Activated CD8-positive, alpha-beta memory T cell treated with anti-CD3 and anti-CD28 coated beads for 1 hour (primary cell): ENCODE measurements at regions not wholly inside any gene's neighbourhood (a gene's known extent, or its start where the extent isn't known, plus 50 kb on each side); places are given as distances from the start of the nearest gene placed in this dataset.

Experiments
- DNase-seq, 2 donors: peaks; one replicate each; pipeline ENCODE4 v3.0.0-alpha.2; 2020; ENCODE audit warnings: low read depth in 1 of 2; ENCODE audit errors: extremely low read depth in 1 of 2

DNA sequence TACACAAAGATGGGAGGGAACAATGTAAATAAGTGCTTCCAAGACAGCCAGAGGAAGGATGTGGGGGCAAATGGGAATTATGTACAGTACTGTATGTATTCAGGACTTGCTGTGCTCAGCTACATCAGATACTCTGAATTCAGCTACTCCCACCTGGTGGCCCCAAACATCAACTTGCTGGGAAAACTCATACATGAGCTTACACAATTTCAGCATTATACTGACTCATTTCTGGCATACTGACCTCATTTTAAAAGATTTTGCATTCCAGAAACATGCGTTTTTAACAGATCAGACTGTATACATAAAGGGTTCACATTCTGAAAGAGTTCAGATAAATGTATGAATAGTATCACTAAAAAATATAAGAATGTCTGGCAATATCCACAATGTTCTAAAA is 59.7 kb downstream of the GPX5 start:
- no peak for DNase-seq

DNA sequence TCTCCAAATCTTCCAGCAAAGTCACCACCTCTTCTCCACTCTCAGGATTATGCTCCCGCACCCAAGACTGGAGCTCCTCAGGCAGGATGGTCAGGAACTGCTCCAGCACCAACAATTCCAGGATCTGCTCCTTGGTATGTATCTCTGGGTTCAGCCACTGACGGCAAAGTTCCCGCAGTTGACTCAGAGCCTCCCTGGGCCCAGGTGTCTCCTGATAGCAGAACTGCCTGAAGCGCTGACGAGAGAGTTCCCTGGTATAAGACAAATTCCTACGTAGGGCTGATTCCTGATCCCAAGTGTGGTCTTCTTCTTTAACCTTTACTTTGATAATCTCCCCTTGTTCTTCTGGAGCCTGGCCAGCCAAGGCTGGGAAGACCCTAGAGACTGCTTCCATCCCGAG is 60.6 kb downstream of the GPX5 start:
- DNase-seq: no peak

- peak; percentile 3 to 18 for DNase-seq
Measured at GRCh38 chr6:28586962-28587745, 61.5 kb downstream of the GPX5 start.

GRCh38 chr6:28587746-28588075 is 62.0 kb downstream of the GPX5 start:
- DNase-seq: no peak

DNA sequence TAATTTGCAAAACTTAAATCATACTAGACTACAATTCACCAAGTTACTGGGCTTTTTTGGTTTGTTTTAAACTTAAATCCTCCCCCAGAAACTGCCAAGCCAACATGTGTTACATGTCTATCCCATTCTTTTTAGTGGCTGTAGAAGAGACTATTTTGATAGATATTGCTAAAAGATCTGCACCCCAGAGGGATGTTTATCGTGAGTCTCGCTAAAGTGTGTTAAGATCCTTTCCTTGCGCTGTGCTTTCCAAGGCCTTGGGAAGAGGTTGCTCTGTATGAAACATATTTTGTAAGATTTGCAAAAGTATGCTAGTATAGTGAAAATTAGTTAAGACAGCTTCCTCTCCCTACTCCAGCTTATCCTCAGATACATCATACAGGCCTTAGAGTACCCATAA is 63.0 kb downstream of the GPX5 start:
- DNase-seq: no peak

DNA sequence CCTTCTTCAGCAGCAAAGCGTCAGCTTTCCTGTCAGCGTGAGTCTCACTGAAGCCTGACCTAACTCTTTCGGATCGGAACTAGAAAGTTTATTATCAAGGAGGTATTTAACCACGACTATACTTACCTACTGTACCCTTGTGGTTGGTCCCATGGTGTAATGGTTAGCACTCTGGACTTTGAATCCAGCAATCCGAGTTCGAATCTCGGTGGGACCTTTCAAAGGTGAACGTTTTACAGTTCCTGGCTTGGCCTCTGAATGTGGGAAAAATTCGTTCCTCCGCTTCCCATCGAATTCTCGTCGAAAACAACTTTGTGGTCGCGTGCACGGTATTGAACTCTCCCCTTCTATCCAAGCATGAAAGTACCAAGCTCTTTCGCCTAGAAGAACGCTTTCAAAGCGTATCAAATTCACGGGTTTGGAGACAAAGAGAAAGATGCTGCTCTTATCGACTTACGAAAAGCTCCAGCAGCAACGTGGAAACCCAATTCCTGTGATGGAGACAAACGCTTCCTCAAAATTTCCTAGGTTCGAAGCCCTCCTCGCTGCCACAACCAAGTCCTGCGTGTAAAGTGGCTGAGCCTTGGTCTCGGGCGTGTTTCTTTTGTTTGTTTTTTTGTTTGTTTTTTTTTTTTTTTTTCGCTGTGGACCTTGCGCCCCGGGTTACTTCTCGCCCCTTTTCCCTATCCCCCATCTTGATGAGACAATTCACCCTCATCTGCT is 63.7 kb downstream of the GPX5 start:
- DNase-seq: no peak

DNA sequence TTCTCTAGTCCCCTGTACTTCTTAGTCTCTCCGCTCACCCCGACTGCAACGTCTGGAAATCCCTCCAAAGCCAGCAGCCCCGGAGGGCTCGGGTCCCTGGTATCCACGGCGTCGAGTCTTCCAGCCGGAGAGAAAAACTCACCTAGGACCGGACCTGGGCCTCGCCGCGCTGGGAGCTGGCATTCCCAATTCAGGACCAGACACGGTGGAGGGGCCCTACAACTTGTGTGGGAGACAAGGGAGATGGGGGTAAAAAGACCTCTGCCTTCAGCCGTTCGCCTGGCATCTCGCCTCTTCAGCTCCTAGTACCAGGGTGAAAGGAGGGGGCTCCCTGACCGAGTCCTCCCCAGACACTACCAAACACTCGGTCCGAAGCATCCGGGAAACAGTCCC is 64.3 kb downstream of the GPX5 start:
- no peak for DNase-seq

- DNase-seq: no peak
Measured at GRCh38 chr6:28597217-28597835, 71.6 kb downstream of the GPX5 start.

- no peak for DNase-seq
Measured at GRCh38 chr6:28597924-28598722, 72.4 kb downstream of the GPX5 start.

GRCh38 chr6:28598757-28599686 is 73.3 kb downstream of the GPX5 start:
- DNase-seq: no peak

DNA sequence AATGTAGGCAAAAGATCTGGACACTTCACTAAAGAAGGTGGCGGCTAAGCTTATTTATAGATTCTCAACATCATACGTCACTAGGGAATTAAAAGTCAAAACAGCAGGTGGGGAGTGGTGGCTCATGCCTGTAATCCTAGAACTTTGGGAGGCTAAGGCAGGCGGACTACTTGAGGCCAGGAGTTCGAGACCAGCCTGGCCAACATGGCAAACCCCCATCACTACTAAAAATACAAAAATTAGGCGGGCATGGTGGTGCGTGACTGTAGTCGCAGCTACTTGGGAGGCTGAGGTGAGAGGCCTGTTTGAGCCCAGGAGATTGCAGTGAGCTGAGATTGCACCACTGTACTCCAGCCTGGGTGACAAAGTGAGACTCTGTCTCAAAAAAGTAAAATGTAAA is 74.6 kb downstream of the GPX5 start:
- DNase-seq: no peak

DNA sequence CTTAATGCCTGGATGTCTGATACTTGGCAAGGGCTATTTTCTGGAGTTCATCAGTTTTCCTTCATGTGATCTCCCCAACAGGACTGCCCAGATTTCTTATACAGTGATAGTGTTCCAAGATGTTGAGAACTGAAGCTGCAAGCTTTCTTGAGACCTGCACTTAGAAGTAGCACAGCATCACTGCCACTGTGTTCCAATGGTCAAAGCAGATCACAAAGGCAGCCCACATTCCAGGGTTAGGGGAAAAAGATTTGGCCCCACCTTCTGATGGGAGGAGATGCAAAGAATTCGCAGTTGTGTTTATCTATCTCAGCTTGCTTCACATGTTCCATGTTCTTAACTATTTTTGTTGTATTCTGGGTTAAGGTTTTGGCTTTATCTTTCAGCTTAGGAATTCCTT is 78.2 kb downstream of the GPX5 start:
- DNase-seq: no peak

GRCh38 chr6:28606424-28607391 is 81.0 kb downstream of the GPX5 start:
- DNase-seq: no peak

DNA sequence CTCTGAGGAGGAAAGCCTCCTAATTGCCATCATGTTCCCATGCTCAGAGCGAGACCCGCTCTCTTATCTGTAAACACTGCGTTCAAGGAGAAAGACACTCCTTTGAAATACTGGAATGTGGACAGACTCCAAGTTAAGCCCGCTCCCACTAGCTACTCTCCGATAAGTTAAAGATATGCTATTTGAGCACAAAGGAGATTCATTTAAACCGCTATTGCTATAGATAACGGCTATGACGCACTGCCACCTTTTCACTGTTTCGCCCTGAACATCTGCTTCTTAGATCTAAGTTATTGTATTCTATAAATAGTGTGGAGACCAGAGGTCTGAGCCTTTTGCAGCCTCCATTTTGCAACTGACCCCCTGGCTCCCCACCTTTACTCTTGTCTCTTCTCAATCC is 82.3 kb downstream of the GPX5 start:
- DNase-seq: no peak

DNA sequence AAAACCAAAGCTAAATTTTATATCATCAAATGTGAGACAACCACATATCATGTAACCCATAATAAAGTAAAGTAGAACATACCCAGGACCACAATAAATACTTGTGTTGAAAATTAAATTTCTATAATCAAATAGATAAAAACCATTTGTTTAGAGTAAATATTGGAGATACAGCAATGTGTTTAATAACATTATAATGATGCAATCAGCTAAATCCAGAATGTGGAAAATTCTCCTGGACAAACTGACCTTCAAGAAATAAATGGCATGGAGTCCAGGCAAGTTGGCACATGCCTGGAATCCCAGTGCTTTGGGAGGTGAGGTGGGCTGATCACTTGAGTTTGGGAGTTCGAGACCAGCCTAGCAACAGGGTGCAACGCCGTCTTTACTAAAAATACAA is 84.0 kb downstream of the GPX5 start:
- DNase-seq: no peak

GRCh38 chr6:28615616-28615954 is 89.9 kb downstream of the GPX5 start:
- no peak for DNase-seq

- DNase-seq: no peak
Measured at GRCh38 chr6:28615955-28616747, 90.5 kb downstream of the GPX5 start.

DNA sequence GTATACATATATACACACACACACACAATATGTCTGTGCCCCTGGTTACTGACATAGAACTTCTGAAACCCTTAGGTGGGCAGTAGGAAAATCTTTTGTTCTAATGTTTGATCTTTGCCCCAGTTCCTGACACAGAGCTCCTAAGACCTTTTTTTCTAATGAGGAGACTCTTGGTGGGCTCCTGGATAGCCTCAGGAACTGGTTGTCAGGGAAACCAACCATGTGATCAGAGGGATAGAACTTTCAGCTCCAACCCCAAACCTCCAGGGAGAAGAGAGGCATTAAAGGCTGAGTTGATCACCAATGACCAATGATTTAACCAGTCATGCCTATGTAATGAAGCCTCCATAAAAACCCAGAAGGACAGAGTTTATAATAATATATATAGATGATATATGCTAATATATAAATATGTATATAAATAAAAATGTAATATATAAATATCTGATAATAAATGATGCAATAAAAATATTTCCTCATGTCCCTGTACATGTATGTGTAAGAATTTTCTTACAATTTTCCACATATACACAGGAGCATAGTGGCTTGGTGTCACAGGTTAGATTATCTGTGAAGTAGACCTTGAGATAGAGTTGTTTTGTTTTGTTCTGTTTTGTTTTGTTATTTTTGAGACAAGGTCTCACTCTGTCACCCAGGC is 93.3 kb downstream of the GPX5 start:
- DNase-seq: no peak
